GM21526 (cell line): ENCODE measurements at regions not wholly inside any gene's neighbourhood (a gene's known extent, or its start where the extent isn't known, plus 50 kb on each side); places are given as distances from the start of the nearest gene placed in this dataset.
"Not testable (repeated sequence)": the region's sequence is repeated elsewhere in the genome, so short reads cannot be mapped to it uniquely, and the experiment has no call there.

Source experiments
- ATAC-seq: cut with Tn5 transposase; IDR thresholded peaks from one replicate; pipeline ENCODE4 v1.9.1; 2021; ENCODE audit warnings: moderate library complexity; ENCODE audit not compliant: unreplicated experiment, low FRiP score

GRCh38 chr6:170008294-170008785, 256.9 kb downstream of the ERMARD start:
- no peak for ATAC-seq

DNA sequence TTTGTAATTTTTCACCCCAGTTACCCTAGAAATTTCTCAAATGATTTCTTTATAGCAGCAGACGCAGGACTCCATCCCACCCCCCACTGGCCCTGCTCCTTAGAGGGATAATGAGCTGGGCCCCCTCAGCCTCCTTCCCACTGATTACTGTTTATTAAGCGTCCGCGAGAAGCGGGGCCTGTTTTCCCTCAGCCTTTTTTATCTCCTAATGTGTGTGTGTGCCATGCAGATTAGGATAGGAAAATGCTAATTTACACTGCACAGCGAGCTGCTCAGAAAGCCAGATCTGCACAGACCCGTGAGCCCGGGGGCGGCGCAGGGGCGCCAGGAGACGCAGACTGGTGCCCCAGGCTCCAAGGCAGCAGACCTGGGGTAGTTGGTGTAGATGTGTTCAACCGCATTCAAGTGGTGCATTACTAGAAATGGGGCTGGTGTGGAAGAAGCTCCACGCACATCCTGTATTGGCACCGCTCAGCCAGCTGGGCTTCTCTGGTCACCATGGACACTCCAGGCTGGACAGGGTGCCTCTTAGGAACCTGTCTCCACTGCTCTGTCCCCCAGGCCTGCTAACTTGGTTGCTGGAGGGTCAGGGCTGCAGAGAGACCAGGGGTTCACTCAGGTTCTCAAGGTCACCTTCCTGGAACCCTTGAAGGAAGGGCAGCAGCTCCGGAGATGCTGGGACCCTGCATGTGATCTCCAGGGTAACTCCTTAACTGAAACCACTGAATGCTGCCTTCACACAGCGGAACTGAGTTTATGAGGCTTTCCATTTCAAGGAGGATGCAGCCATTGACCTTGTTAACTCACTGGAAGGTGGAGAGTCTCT, 256.3 kb downstream of the ERMARD start:
- ATAC-seq = no peak

DNA sequence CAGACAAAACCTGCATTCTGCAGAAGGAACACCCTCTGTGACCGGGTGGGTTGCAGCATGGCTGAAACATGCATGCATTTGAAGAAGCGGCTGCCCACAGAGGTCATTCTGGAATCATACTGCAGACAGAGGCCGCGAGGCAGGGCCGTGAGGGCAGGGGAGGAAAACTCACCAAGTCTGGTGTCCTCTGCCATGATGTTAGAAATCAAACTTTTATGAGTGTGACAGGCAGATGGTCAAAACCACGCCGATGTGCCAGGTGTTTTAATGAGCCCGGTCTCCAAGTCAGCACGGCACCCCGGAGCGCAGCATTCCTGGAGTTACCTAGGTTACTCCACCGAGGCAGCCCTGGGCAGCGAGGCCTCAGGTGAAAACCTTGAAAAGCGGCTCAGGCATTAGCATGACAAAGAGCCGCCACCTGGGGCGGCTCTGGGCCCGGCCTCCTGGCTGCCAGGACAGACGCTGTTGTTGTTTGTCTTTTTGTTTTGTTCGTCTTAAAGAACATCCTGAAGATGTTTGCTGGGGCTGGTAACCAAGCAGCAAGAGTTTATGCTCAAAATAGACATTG, 255.6 kb downstream of the ERMARD start:
- no peak for ATAC-seq

GRCh38 chr6:170006071-170006899, 254.9 kb downstream of the ERMARD start:
- ATAC-seq = no peak

DNA sequence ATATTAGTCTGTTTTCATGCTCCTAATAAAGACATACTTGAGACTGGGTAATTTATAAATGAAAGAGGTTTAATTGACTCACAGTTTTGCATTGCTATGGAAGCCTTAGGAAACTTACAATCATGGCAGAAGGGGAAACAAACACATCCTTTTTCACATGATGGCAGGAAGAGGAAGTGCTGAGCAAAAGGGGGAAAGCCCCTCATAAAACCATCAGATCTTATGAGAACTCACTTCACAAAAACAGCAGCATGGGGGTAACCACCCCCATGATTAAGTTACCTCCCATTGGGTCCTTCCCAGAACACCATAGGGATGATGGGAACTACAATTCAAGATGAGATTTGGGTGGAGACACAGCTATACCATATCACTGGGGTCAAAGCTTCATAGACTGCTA, 254.2 kb downstream of the ERMARD start:
- ATAC-seq = no peak

DNA sequence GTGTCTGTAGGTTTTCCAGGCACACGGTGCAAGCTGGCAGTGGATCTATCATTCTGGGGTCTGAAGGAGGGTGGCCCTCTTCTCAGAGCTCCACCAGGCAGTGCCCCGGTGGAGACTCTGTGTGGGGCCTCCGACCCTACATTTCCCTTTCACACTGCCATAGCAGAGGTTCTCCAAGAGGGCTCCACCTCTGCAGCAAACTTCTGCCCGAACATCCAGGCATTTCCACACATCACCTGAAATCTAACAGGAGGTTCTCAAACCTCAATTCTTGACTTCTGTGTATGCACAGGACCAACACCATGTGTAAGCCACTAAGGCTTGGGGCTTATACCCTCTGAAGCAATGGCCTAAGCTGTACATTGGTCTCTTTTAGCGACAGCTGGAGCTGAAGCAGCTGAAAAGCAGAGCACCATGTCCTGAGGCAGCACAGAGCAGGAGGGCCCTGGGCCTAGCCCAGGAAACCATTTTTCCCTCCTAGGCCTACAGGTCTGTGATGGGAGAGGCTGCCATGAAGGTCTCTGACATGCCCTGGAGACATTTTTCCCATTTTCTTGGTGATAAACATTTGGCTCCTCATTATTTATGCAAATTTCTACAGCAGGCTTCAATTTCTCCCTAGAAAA, 253.3 kb downstream of the ERMARD start:
- ATAC-seq = no peak

DNA sequence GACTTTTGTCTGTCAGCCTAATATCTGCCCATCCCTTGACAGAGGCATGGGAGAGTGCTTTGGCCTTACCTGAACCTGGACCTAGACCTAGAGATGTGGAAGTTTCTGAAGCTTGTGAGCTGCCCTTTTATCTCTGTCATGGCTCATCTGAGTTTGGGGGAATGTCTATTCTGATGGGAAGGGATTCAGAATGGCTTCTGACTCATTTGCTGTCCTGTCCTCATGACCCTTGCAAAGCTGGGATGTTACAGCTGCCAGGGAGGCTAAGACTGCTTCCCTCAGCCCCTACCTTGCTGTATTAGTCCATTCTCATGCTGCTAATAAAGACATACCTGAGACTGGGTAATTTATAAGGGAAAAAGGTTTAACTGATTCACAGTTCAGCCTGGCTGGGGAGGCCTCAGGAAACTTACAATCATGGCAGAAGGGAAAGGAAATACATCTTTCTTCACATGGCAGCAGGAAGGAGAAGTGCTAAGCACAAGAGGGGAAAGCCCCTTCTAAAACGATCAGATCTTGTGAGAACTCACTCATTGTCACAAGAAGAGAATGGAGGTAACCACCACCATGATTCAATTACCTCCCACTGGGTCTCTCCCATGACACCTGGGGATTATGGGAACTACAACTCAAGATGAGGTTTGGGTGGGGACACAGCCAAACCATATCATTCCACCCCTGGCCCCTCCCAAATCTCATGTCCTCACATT, 252.2 kb downstream of the ERMARD start:
- no peak for ATAC-seq

GRCh38 chr6:170003027-170003426, 251.6 kb downstream of the ERMARD start:
- no peak for ATAC-seq

DNA sequence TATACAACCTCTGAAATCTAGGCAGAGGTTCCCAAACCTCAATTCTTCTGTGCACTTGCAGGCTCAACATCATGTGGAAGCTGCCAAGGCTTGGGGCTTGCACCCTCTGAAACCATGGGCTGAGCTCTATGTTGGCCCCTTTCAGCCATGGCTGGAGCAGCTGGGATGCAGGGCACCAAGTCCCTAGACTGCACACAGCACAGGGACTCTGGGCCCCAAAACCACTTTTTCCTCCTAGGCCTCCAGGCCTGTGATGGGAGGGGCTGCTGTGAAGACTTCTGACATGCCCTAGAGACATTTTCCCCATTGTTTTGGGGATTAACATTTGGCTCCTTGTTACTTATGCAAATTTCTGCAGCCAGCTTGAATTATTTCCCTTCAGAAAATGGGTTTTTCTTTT, 250.4 kb downstream of the ERMARD start:
- not testable (repeated sequence) for ATAC-seq

DNA sequence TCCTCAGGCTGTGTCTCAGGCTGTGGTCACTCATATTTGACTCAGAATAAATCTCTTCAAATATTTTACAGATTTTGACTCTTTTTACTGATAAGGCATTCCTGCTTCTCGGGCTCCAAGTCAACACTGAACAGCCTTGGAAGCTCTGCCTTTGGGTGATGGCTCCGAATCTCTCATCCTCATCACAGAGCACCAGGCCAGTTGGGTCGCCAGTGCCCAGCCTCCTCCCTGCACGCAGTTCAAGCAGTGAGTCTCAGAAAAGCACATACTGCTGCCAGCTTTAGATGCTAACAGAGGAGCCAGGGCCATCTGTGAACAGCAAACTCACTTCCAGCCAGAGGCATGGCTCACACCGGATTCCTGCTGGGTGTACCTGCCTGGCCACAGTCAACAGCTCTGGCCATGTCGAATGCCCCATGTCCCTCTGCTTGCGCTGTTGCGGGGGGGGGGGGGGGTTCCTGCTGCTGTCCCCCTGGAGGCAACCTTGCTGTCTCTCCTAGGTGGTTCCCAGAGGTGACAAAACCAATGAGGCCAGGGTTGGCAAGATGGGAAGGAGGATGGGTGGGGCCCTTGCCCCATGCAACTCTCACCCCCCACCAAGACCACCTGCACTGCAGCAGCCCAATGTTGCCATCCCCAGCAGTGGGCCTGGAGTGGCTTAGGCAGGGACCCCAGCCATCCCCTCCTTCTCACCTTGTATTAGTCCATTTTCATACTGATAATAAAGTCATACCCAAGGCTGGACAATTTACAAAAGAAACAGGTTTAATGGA, 248.8 kb downstream of the ERMARD start:
- ATAC-seq = no peak

GRCh38 chr6:169999367-169999766, 247.9 kb downstream of the ERMARD start:
- ATAC-seq = no peak

DNA sequence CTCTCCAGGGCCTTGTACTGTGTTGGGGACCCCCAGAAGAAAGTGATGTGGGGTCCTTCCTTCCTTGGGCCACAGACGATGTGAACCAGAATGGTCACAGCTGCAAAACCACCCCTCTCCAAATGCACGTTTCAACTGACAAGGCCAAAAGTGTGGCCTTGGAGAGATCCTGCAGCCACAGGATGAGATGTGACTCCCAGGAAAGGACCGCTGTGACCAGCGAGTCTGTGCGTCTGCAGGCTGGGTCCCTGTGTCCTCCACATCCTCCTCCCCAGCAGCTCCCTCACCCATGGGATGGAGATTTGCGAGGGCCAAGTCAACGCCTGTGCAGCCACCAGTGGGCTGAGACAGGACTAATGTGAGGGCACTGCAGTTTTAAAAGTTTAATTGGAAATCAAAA, 247.0 kb downstream of the ERMARD start:
- ATAC-seq = no peak

DNA sequence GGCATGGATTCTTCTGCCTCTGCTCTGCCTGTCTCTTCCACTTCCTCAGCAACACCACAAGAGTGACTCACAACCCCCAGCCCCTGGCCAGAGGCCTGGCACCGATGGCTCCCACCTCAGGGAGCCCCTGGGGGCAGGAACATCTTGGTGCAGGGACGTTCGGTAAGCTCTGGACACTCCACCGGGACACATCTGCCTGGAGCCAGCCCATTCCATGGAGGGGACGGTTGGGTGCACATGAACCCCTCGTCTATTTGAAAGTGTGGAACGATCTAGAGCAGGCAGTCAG, 246.5 kb downstream of the ERMARD start:
- no peak for ATAC-seq

- ATAC-seq = no peak
Observed at GRCh38 chr6:169997187-169997929, 245.9 kb downstream of the ERMARD start.

GRCh38 chr6:169996378-169997051, 245.1 kb downstream of the ERMARD start:
- no peak for ATAC-seq

GRCh38 chr6:169994739-169995138, 243.3 kb downstream of the ERMARD start:
- ATAC-seq = no peak

DNA sequence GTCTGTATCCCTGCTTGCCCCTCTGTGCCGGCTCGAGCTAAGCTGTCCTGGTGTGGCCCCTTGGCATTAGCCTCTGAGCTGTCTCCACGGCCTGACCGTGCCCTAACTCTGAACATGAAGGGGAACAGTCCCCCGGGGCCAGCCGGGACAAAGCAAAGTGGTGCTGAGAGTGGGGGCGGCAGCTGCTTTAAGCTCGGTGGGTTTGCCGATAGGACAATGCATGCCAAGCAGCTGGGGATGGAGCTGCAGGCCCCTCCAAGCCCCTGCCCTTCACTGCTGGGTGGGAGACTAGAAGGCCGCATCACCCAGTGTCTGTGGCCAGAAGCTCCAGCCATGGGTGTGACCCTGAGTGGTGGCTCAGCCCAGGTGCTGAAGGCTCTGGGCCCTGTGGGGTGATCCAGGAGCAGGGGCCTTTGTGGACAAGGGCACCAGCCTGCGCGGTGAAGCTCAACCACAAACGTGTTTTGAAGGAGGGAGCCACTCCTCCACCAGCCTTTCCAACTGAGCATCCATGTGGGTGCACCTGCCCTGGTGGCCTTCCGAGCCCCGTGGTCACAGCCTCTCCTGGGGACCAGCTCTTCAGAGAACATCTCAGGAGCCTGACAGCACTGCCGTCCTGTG, 242.5 kb downstream of the ERMARD start:
- no peak for ATAC-seq

DNA sequence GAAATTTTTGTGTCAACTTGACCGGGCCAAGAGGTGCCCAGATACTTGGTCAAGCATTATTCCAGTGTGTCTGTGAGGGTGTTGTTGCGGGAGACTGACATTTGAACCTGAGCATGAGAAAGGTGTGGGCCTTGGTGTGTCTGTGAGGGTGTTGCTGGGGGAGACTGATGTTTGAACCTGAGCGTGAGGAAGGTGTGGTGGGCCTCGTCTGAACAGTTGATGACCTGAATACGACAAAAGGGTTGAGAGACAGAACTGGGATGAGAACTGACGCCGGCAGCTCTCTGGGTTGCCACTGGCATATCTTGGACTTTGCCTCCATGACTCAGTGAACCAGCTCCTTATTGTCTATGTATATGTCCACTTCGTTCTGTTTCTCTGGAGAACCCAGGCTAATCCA, 240.5 kb downstream of the ERMARD start:
- no peak for ATAC-seq
